GM21360 (cell line): ENCODE measurements at regions not wholly inside any gene's neighbourhood (a gene's known extent, or its start where the extent isn't known, plus 50 kb on each side); places are given as distances from the start of the nearest gene placed in this dataset.

Source experiments
- ATAC-seq: cut with Tn5 transposase; IDR thresholded peaks from one replicate; pipeline ENCODE4 v1.9.1; 2021; ENCODE audit warnings: mild to moderate bottlenecking, moderate library complexity; ENCODE audit not compliant: unreplicated experiment

GRCh38 chr10:21213381-21213780, 312.1 kb downstream of the SKIDA1 start:
- no peak for ATAC-seq

GRCh38 chr10:21212912-21213311, 312.6 kb downstream of the SKIDA1 start:
- ATAC-seq: no peak

- ATAC-seq: no peak
Observed at GRCh38 chr10:21212348-21212747, 313.1 kb downstream of the SKIDA1 start.

GRCh38 chr10:21209495-21209894, 312.4 kb upstream of the NEBL start:
- ATAC-seq: no peak

- no peak for ATAC-seq
Observed at GRCh38 chr10:21208666-21209316, 311.7 kb upstream of the NEBL start.

- no peak for ATAC-seq
Observed at GRCh38 chr10:21207852-21208646, 310.9 kb upstream of the NEBL start.

GRCh38 chr10:21205328-21205727, 308.2 kb upstream of the NEBL start:
- ATAC-seq: no peak

- ATAC-seq: no peak
Observed at GRCh38 chr10:21203473-21204107, 306.5 kb upstream of the NEBL start.

GRCh38 chr10:21202776-21203462, 305.8 kb upstream of the NEBL start:
- no peak for ATAC-seq

GRCh38 chr10:21199501-21199900, 302.4 kb upstream of the NEBL start:
- no peak for ATAC-seq

- ATAC-seq: no peak
Observed at GRCh38 chr10:21197838-21198237, 300.7 kb upstream of the NEBL start.

GRCh38 chr10:21196822-21197395, 299.8 kb upstream of the NEBL start:
- no peak for ATAC-seq

GRCh38 chr10:21195252-21195651, 298.1 kb upstream of the NEBL start:
- ATAC-seq: no peak

- ATAC-seq: no peak
Observed at GRCh38 chr10:21194510-21194993, 297.4 kb upstream of the NEBL start.

- no peak for ATAC-seq
Observed at GRCh38 chr10:21193196-21193595, 296.1 kb upstream of the NEBL start.

GRCh38 chr10:21191512-21191911, 294.4 kb upstream of the NEBL start:
- no peak for ATAC-seq

GRCh38 chr10:21184984-21185383, 287.9 kb upstream of the NEBL start:
- ATAC-seq: no peak

GRCh38 chr10:21184216-21184615, 287.1 kb upstream of the NEBL start:
- ATAC-seq: no peak

- ATAC-seq: no peak
Observed at GRCh38 chr10:21183025-21183424, 285.9 kb upstream of the NEBL start.

GRCh38 chr10:21181451-21181850, 284.3 kb upstream of the NEBL start:
- no peak for ATAC-seq

GRCh38 chr10:21180604-21181003, 283.5 kb upstream of the NEBL start:
- no peak for ATAC-seq
